A549 (cell line): ENCODE measurements at regions not wholly inside any gene's neighbourhood (a gene's known extent, or its start where the extent isn't known, plus 50 kb on each side); places are given as distances from the start of the nearest gene placed in this dataset.

ENCODE experiments used
- ATAC-seq, 2 experiments: fragments of 200-7000 bp in 1 of 2; fragments of >200 bp in 1 of 2; cut with Nextera tagmentation in 1 of 2; cut with Tn5 transposase in 1 of 2; 3 replicates each; pipeline versions ENCODE4 v1.8.0 to v1.9.1; 2018 to 2020; ENCODE audit warnings: mild to moderate bottlenecking in 1 of 2, moderate library complexity in 1 of 2
- CTCF ChIA-PET: fragments of 300-600 bp; sonication (Branson Sonifier 250); formaldehyde crosslinking; extraction: SDS; loops from one replicate; lab custom pipeline; 2021; ENCODE audit warnings: antibody characterized with exemption, inconsistent platforms; lab: Yijun Ruan, JAX
- POLR2A ChIA-PET: fragments of 350-600 bp; formaldehyde crosslinking; extraction: SDS; loops from one replicate; lab custom pipeline; 2021; ENCODE audit warnings: antibody characterized with exemption, inconsistent platforms; lab: Yijun Ruan, JAX
- DNase-seq, 2 experiments: peaks; one replicate each; pipeline versions ENCODE4 v3.0.0 to v3.0.0-alpha.2; 2011 to 2016; ENCODE audit warnings: low read depth in 1 of 2, low spot score in 1 of 2
- FAIRE-seq: peaks from 2 replicates; lab custom pipeline; 2011; peaks lifted over from hg19 to GRCh38; lab: Jason Lieb, UNC
- H3K27ac ChIP-seq, 2 experiments: fragments of >200 bp; sonication (Bioruptor Twin); formaldehyde crosslinking; 3 replicates each; pipeline ENCODE4 v1.5.1; 2016 to 2017
- H3K4me1 ChIP-seq: fragments of >200 bp; sonication (Bioruptor Twin); formaldehyde crosslinking; 3 replicates; pipeline ENCODE4 v1.6.1; 2016
- H3K4me2 ChIP-seq: fragments of >200 bp; sonication (Bioruptor Twin); formaldehyde crosslinking; 3 replicates; pipeline ENCODE4 v1.6.1; 2016
- H3K4me3 ChIP-seq: fragments of >200 bp; sonication (Bioruptor Twin); formaldehyde crosslinking; 3 replicates; pipeline ENCODE4 v1.5.1; 2016
- H3K9me3 ChIP-seq: fragments of >200 bp; sonication (Bioruptor Twin); formaldehyde crosslinking; 3 replicates; pipeline ENCODE4 v1.6.1; 2016
- BCL3 ChIP-seq: fragments of >200 bp; sonication (Bioruptor Twin); formaldehyde crosslinking; IDR thresholded peaks from 3 replicates; pipeline ENCODE4 v1.6.1; 2016
- BHLHE40 ChIP-seq: IDR thresholded peaks from 2 replicates; pipeline ENCODE4 v1.6.1; 2012; ENCODE audit warnings: low read depth, low read length, inconsistent platforms
- CBX2 ChIP-seq: fragments of 200-600 bp; sonication (generic); IDR thresholded peaks from 2 replicates; pipeline ENCODE4 v1.6.1; 2016; ENCODE audit warnings: low read depth, mild to moderate bottlenecking, borderline replicate concordance
- CHD2 ChIP-seq: fragments of 150-350 bp; IDR thresholded peaks from 2 replicates; pipeline ENCODE4 v1.6.1; 2014; ENCODE audit warnings: low read length; ENCODE audit not compliant: partially characterized antibody
- EHF ChIP-seq: fragments of 250-450 bp; sonication (Bioruptor Pico); IDR thresholded peaks from 2 replicates; pipeline ENCODE4 v1.5.0; 2020; ENCODE audit warnings: mild to moderate bottlenecking
- ESRRA ChIP-seq: fragments of 150-350 bp; IDR thresholded peaks from 2 replicates; pipeline ENCODE4 v1.6.1; 2014; ENCODE audit warnings: mild to moderate bottlenecking, low read length, borderline replicate concordance
- FOSB ChIP-seq: fragments of 250-450 bp; sonication (Bioruptor Pico); IDR thresholded peaks from 2 replicates; pipeline ENCODE4 v1.5.0; 2020; ENCODE audit warnings: mild to moderate bottlenecking, moderate library complexity
- FOSL2 ChIP-seq, 2 experiments: fragments of 450-650 bp in 1 of 2; fragments of >200 bp in 1 of 2; sonication (Bioruptor Twin) in 1 of 2; formaldehyde crosslinking; IDR thresholded peaks; 2 replicates each; pipeline versions ENCODE4 v1.5.0 to v1.6.1; 2016 to 2020; ENCODE audit warnings: mild to moderate bottlenecking in 1 of 2, moderate library complexity in 1 of 2
- HDAC2 ChIP-seq: fragments of 200-600 bp; sonication (generic); IDR thresholded peaks from 2 replicates; pipeline ENCODE4 v1.6.1; 2016
- HEYL ChIP-seq: fragments of 250-450 bp; sonication (Bioruptor Pico); IDR thresholded peaks from 2 replicates; pipeline ENCODE4 v1.8.0; 2021; ENCODE audit warnings: mild to moderate bottlenecking, moderate library complexity
- HOXB13 ChIP-seq: fragments of 250-450 bp; sonication (Bioruptor Pico); IDR thresholded peaks from 2 replicates; pipeline ENCODE4 v1.5.0; 2020; ENCODE audit warnings: low read depth, mild to moderate bottlenecking, moderate library complexity
- KDM1A ChIP-seq: fragments of 200-600 bp; sonication (generic); IDR thresholded peaks from 2 replicates; pipeline ENCODE4 v1.6.1; 2016; ENCODE audit warnings: low read depth, mild to moderate bottlenecking
- MAZ ChIP-seq: fragments of 150-350 bp; IDR thresholded peaks from 2 replicates; pipeline ENCODE4 v1.6.1; 2014; ENCODE audit warnings: antibody characterized with exemption, low read depth, low read length, borderline replicate concordance
- NPAS2 ChIP-seq: fragments of 250-450 bp; sonication (Bioruptor Pico); IDR thresholded peaks from 2 replicates; pipeline ENCODE4 v1.8.0; 2022; ENCODE audit warnings: mild to moderate bottlenecking, moderate library complexity, borderline replicate concordance
- NR3C1 ChIP-seq: fragments of >200 bp; sonication (Bioruptor Twin); formaldehyde crosslinking; IDR thresholded peaks from 3 replicates; pipeline ENCODE4 v1.6.1; 2017
- PBX3 ChIP-seq: IDR thresholded peaks from 2 replicates; pipeline ENCODE4 v1.6.1; 2012
- POLR2AphosphoS2 ChIP-seq: conservative IDR thresholded peaks from 2 replicates; pipeline ENCODE4 v1.6.1; 2012; ENCODE audit warnings: low read length, improper control_type of control experiment, inconsistent platforms
- RFX5 ChIP-seq: fragments of 450-650 bp; IDR thresholded peaks from 2 replicates; pipeline ENCODE4 v1.7.1; 2014; ENCODE audit warnings: antibody characterized with exemption, mild to moderate bottlenecking, moderate library complexity
- RNF2 ChIP-seq: fragments of 200-600 bp; sonication (generic); IDR thresholded peaks from 2 replicates; pipeline ENCODE4 v1.6.1; 2016; ENCODE audit warnings: low read depth, mild to moderate bottlenecking, antibody characterized with exemption, moderate library complexity, borderline replicate concordance
- SREBF2 ChIP-seq: fragments of 450-650 bp; IDR thresholded peaks from 2 replicates; pipeline ENCODE4 v1.6.1; 2014; ENCODE audit warnings: mild to moderate bottlenecking, moderate library complexity
- TP53 ChIP-seq: fragments of 250-450 bp; sonication (Bioruptor Pico); IDR thresholded peaks from 2 replicates; pipeline ENCODE4 v1.5.0; 2021; ENCODE audit warnings: mild to moderate bottlenecking, moderate library complexity
- USF2 ChIP-seq: fragments of 450-650 bp; IDR thresholded peaks from 2 replicates; pipeline ENCODE4 v1.6.1; 2014; ENCODE audit warnings: antibody characterized with exemption
- ZC3H11A ChIP-seq: fragments of 450-650 bp; IDR thresholded peaks from 2 replicates; pipeline ENCODE4 v1.6.1; 2014; ENCODE audit warnings: antibody characterized with exemption, mild to moderate bottlenecking
- ZNF302 ChIP-seq: fragments of 250-450 bp; sonication (Bioruptor Pico); IDR thresholded peaks from 2 replicates; pipeline ENCODE4 v1.9.0; 2021; ENCODE audit warnings: inconsistent platforms, mild to moderate bottlenecking, moderate library complexity
- ZSCAN20 ChIP-seq: fragments of 250-450 bp; sonication (Bioruptor Pico); IDR thresholded peaks from 2 replicates; pipeline ENCODE4 v1.8.0; 2022; ENCODE audit warnings: mild to moderate bottlenecking, moderate library complexity
- WGBS: methylation state at CpG from one replicate; pipeline ENCODE4 v1.1.6; 2017; ENCODE audit errors: missing lambda C conversion rate; 5-methylcytosine and 5-hydroxymethylcytosine counted together
- TF ChIP-seq, protein P1 (sequence below): fragments of >200 bp; sonication (Bioruptor Twin); formaldehyde crosslinking; IDR thresholded peaks from 2 replicates; pipeline ENCODE4 v1.6.1; 2016

DNA sequence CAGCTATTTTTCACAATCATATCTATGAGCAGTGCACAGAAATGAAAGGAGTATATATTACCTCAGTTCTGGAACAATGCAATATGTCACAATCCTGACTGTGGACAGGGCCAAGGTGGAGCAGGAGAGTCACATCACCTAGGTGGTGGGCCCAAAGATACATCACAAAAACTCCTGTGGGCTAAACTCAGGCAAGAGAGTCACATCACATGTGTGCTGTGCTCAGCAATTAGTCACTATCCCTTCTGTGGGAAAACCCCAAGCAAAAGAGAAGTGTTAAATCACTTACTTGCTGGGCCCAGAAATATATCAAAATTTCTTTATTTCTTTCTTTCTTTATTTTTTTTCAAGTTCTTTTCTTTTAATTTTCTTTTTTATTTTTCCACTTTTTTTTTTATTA lies 249.6 kb downstream of the RPS4Y2 start:
- ChIA-PET POLR2A (no interaction called here), CTCF (no interaction called here)
- no peak overlapping the region for H3K4me3 ChIP-seq
- FAIRE-seq: no peak
- TF ChIP-seq TP53 (no peak), RNF2 (no peak), CHD2 (no peak), FOSB (CRISPR knock-in tag) (no peak), SREBF2 (no peak), HOXB13 (CRISPR knock-in tag) (no peak), RFX5 (no peak), CBX2 (no peak), ZSCAN20 (CRISPR knock-in tag) (no peak), EHF (no peak), BHLHE40 (no peak), FOSL2 (IDR thresholded peaks at IDR 0.05) (no peak), FOSL2 (CRISPR knock-in tag; IDR thresholded peaks at IDR 0.05) (no peak), NPAS2 (CRISPR knock-in tag) (no peak), PBX3 (no peak), KDM1A (no peak), ZC3H11A (no peak), POLR2AphosphoS2 (no peak)
- H3K9me3 ChIP-seq: no peaks in the 10 kb centered on the region
- no peak for ATAC-seq
- no peak overlapping the region for H3K27ac ChIP-seq
- no peak overlapping the region for H3K4me2 ChIP-seq
- H3K4me1 ChIP-seq: no peaks in the 10 kb centered on the region
- no peak for DNase-seq

DNA sequence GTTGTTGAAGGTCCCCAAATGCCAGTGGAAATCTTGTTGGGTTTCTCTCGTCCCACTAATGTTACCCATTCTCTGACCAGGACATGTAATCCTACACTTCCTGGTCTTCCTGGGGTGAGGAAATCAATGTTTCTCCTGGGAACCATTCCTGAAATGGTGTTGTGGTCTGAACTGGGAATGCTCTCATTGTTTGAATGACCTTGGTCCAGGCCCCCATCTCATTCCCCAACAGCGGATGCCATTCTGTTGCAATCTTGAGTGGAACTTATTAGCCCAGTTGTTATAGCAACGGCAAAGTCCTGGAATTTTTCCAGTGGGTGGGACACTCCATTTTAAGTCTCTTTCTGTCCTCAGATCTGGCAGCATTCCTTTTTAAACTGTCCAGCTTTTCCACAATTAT lies 265.9 kb downstream of the RPS4Y2 start:
- 3% methylated on average over 3 of the region's 3 CpGs for WGBS
- ATAC-seq (no peak), FAIRE-seq (no peak), DNase-seq (no peak)
- H3K4me2 ChIP-seq: no peak overlapping the region
- POLR2A ChIA-PET: no interaction called here
- CTCF ChIA-PET: no interaction called here
- H3K27ac ChIP-seq: no peak overlapping the region
- H3K4me1 ChIP-seq: no peaks in the 10 kb centered on the region
- H3K4me3 ChIP-seq: no peak overlapping the region
- TF ChIP-seq USF2 (no peak), ZNF302 (CRISPR knock-in tag) (no peak), HOXB13 (CRISPR knock-in tag) (no peak)
- H3K9me3 ChIP-seq: no peaks in the 10 kb centered on the region

- ChIA-PET POLR2A (no interaction called here), CTCF (no interaction called here)
- DNase-seq (no peak), ATAC-seq (no peak), FAIRE-seq (no peak)
- TF ChIP-seq BCL3: no peak
- TF ChIP-seq FOSB (CRISPR knock-in tag): no peak
- TF ChIP-seq ESRRA: no peak
- TF ChIP-seq, protein P1, sequence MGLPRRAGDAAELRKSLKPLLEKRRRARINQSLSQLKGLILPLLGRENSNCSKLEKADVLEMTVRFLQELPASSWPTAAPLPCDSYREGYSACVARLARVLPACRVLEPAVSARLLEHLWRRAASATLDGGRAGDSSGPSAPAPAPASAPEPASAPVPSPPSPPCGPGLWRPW: no peak
- no peak for TF ChIP-seq USF2
- no peak for TF ChIP-seq MAZ
- no peak for TF ChIP-seq RFX5
- TF ChIP-seq HOXB13 (CRISPR knock-in tag): no peak
- no peak for TF ChIP-seq NR3C1
- TF ChIP-seq KDM1A: no peak
- no peak for TF ChIP-seq HEYL
- TF ChIP-seq HDAC2: no peak
- Histone ChIP-seq H3K4me1 (no peaks in the 10 kb centered on the region), H3K9me3 (no peaks in the 10 kb centered on the region), H3K4me2 (no peak overlapping the region), H3K4me3 (no peak overlapping the region), H3K27ac (no peak overlapping the region)
- WGBS: 5% methylated on average over 2 of the region's 3 CpGs
Measured at GRCh38 chrY:21022326-21023044, 266.6 kb downstream of the RPS4Y2 start.
